ENCODE measurements at regions not wholly inside any gene's neighbourhood (a gene's known extent, or its start where the extent isn't known, plus 50 kb on each side); places are given as distances from the start of the nearest gene placed in this dataset.

- TF ChIP-seq CTCF (IDR thresholded peaks at IDR 0.05) = no peak
- no peak for TF ChIP-seq POLR2A (IDR thresholded peaks at IDR 0.05)
Measured at GRCh38 chr3:106086038-106086437, 217.2 kb upstream of the CBLB start.

Data from Peyer's patch (tissue), 4 donors.